Gastrocnemius medialis (tissue), 4 donors: ENCODE measurements at regions not wholly inside any gene's neighbourhood (a gene's known extent, or its start where the extent isn't known, plus 50 kb on each side); places are given as distances from the start of the nearest gene placed in this dataset.

Experiments used
- POLR2A ChIP-seq, 2 donors: fragments of 450-650 bp; IDR thresholded peaks; one replicate each; pipeline ENCODE4 v1.6.1; 2017; ENCODE audit warnings: antibody characterized with exemption in 2 of 2, mild to moderate bottlenecking in 2 of 2, moderate library complexity in 2 of 2
- TF ChIP-seq, protein P1 (sequence below), 5 experiments: fragments of 450-650 bp in 3 of 5; fragments of 200-600 bp in 2 of 5; sonication (generic) in 2 of 5; IDR thresholded peaks in 4 of 5; conservative IDR thresholded peaks in 1 of 5; 1 replicate in 4 of 5; 2 replicates in 1 of 5; pipeline ENCODE4 v1.5.1; 2016 to 2019; ENCODE audit warnings: antibody characterized with exemption in 5 of 5, mild to moderate bottlenecking in 3 of 5, moderate library complexity in 3 of 5

GRCh38 chr13:34001389-34001788 is 183.4 kb downstream of the RFC3 start:
- TF ChIP-seq, protein P1, sequence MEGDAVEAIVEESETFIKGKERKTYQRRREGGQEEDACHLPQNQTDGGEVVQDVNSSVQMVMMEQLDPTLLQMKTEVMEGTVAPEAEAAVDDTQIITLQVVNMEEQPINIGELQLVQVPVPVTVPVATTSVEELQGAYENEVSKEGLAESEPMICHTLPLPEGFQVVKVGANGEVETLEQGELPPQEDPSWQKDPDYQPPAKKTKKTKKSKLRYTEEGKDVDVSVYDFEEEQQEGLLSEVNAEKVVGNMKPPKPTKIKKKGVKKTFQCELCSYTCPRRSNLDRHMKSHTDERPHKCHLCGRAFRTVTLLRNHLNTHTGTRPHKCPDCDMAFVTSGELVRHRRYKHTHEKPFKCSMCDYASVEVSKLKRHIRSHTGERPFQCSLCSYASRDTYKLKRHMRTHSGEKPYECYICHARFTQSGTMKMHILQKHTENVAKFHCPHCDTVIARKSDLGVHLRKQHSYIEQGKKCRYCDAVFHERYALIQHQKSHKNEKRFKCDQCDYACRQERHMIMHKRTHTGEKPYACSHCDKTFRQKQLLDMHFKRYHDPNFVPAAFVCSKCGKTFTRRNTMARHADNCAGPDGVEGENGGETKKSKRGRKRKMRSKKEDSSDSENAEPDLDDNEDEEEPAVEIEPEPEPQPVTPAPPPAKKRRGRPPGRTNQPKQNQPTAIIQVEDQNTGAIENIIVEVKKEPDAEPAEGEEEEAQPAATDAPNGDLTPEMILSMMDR (IDR thresholded peaks at IDR 0.05 in 4 of 5, conservative IDR thresholded peaks at IDR 0.05 in 1 of 5), result no peak
- TF ChIP-seq POLR2A (IDR thresholded peaks at IDR 0.05), result no peak
